Left lung (tissue), 4 donors: ENCODE measurements at regions not wholly inside any gene's neighbourhood (a gene's known extent, or its start where the extent isn't known, plus 50 kb on each side); places are given as distances from the start of the nearest gene placed in this dataset.

Experiments
- ATAC-seq: fragments of 200-7000 bp; cut with Tn5 transposase; one replicate; pipeline ENCODE4 v1.9.1; 2020; ENCODE audit warnings: moderate library complexity
- DNase-seq, 4 donors: peaks; one replicate each; pipeline ENCODE4 v3.0.0-alpha.2; 2013 to 2020
- H3K27ac ChIP-seq, 2 donors: fragments of 200-600 bp; sonication (generic) in 1 of 2; one replicate each; pipeline versions ENCODE4 v1.5.0 to v1.8.0; 2020 to 2021
- H3K27me3 ChIP-seq, 2 donors: fragments of 200-600 bp; sonication (generic) in 1 of 2; one replicate each; pipeline versions ENCODE4 v1.5.0 to v1.8.0; 2020 to 2021
- H3K36me3 ChIP-seq, 2 donors: fragments of 200-600 bp; sonication (generic) in 1 of 2; one replicate each; pipeline versions ENCODE4 v1.5.0 to v1.8.0; 2020 to 2021
- H3K4me1 ChIP-seq, 2 donors: fragments of 200-600 bp; one replicate each; pipeline ENCODE4 v1.8.0; 2021
- H3K4me3 ChIP-seq, 2 donors: fragments of 200-600 bp; sonication (generic) in 1 of 2; one replicate each; pipeline versions ENCODE4 v1.5.0 to v1.8.0; 2020 to 2021; ENCODE audit warnings: mild to moderate bottlenecking in 1 of 2
- H3K9me3 ChIP-seq, 2 donors: fragments of 200-600 bp; sonication (generic) in 1 of 2; one replicate each; pipeline versions ENCODE4 v1.5.0 to v1.8.0; 2020 to 2021
- intact Hi-C, 2 donors: fragments of 100-400 bp; cut with DNase I; formaldehyde crosslinking; loops; one replicate each; pipeline versions ENCODE4 v1.11.2 to v1.14.2; 2022
- TF ChIP-seq, protein P1 (sequence below), 2 donors: fragments of 200-600 bp; sonication (generic) in 1 of 2; IDR thresholded peaks; one replicate each; pipeline versions ENCODE4 v1.5.0 to v1.8.0; 2021; ENCODE audit warnings: antibody characterized with exemption in 2 of 2
- donor health status: DM: no; HTN: yes; CAD: no.
- donor health status: DM: no; HTN: no; CAD: no.

DNA sequence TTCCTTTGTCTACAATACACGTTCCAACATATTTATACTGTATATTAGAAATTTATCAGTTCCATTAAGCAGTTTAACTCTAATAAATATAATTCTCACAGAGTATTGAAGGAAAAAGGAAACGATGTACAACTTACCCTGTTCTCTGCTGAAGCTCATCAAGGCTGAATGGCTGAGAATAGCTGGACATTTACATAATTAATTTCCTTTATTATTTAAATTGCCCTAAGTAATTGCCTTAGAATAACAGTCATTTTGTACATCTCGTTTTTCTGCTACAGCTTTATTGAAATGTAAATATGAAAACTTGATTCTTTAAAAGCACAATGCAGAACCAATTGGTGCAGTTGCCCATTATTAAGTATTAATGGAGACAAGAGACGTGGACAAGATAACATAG, 648.3 kb upstream of the ATXN8OS start:
- intact Hi-C loops = no loop called here
- TF ChIP-seq, protein P1, sequence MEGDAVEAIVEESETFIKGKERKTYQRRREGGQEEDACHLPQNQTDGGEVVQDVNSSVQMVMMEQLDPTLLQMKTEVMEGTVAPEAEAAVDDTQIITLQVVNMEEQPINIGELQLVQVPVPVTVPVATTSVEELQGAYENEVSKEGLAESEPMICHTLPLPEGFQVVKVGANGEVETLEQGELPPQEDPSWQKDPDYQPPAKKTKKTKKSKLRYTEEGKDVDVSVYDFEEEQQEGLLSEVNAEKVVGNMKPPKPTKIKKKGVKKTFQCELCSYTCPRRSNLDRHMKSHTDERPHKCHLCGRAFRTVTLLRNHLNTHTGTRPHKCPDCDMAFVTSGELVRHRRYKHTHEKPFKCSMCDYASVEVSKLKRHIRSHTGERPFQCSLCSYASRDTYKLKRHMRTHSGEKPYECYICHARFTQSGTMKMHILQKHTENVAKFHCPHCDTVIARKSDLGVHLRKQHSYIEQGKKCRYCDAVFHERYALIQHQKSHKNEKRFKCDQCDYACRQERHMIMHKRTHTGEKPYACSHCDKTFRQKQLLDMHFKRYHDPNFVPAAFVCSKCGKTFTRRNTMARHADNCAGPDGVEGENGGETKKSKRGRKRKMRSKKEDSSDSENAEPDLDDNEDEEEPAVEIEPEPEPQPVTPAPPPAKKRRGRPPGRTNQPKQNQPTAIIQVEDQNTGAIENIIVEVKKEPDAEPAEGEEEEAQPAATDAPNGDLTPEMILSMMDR (IDR thresholded peaks at IDR 0.05) = no peak
- no peak for ATAC-seq

GRCh38 chr13:69458013-69458412, 649.6 kb upstream of the ATXN8OS start:
- Histone ChIP-seq H3K36me3 (no peaks in the 10 kb centered on the region), H3K4me3 (no peak overlapping the region), H3K4me1 (no peaks in the 10 kb centered on the region), H3K27me3 (no peaks in the 10 kb centered on the region), H3K27ac (no peak overlapping the region), H3K9me3 (no peaks in the 10 kb centered on the region)
- intact Hi-C loops = no loop called here
- DNase-seq = no peak
- TF ChIP-seq, protein P1 (IDR thresholded peaks at IDR 0.05) = no peak
- no peak for ATAC-seq

More for the DNA sequence above, 648.3 kb upstream of the ATXN8OS start:
- no peaks in the 10 kb centered on the region for H3K27me3 ChIP-seq
- no peak for DNase-seq
- no peaks in the 10 kb centered on the region for H3K4me1 ChIP-seq
- no peaks in the 10 kb centered on the region for H3K36me3 ChIP-seq
- no peak overlapping the region for H3K27ac ChIP-seq
- peaks cover 0 to 2% of the 10 kb centered on the region in 2 donors for H3K9me3 ChIP-seq
- no peak overlapping the region for H3K4me3 ChIP-seq

DNA sequence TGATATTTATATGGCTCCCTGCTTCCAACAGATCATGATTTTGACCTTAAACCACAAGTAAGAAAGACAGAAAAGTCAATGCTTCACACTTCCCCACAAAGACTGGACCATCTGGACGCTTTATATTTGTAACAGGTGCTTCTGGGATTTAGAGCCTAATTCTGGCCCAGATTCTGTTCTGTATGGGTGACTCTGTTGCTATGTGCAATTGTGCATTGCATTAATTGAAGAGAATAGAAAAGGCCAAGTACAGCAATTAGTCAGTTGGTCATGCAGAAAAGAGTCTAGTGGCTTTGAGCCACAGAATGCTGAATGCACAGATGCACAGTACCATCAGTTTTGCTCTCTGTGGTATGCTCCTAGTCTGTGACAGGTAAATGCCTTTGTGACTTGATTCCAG, 657.4 kb upstream of the ATXN8OS start:
- Histone ChIP-seq H3K4me3 (no peak overlapping the region), H3K9me3 (peaks cover 0 to 7% of the 10 kb centered on the region in 2 donors), H3K36me3 (no peaks in the 10 kb centered on the region), H3K4me1 (no peaks in the 10 kb centered on the region), H3K27me3 (no peaks in the 10 kb centered on the region), H3K27ac (no peak overlapping the region)
- ATAC-seq (no peak), DNase-seq (no peak)
- intact Hi-C loops = no loop called here
- TF ChIP-seq, protein P1 (IDR thresholded peaks at IDR 0.05) = no peak

- Histone ChIP-seq H3K27ac (no peak overlapping the region), H3K27me3 (no peaks in the 10 kb centered on the region), H3K4me3 (no peak overlapping the region), H3K4me1 (no peaks in the 10 kb centered on the region), H3K36me3 (no peaks in the 10 kb centered on the region), H3K9me3 (peaks cover 0 to 47% of the 10 kb centered on the region in 2 donors)
- DNase-seq = no peak
- TF ChIP-seq, protein P1 (IDR thresholded peaks at IDR 0.05) = no peak
- intact Hi-C loops = no loop called here
- no peak for ATAC-seq
Observed at GRCh38 chr13:69425235-69425634, 682.4 kb upstream of the ATXN8OS start.

- ATAC-seq (no peak), DNase-seq (no peak)
- Histone ChIP-seq H3K27ac (no peak overlapping the region), H3K9me3 (peaks cover 0 to 47% of the 10 kb centered on the region in 2 donors), H3K4me3 (no peak overlapping the region), H3K4me1 (no peaks in the 10 kb centered on the region), H3K27me3 (no peaks in the 10 kb centered on the region), H3K36me3 (no peaks in the 10 kb centered on the region)
- TF ChIP-seq, protein P1 (IDR thresholded peaks at IDR 0.05) = no peak
- intact Hi-C loops = no loop called here
Observed at GRCh38 chr13:69423844-69424243, 683.8 kb upstream of the ATXN8OS start.
